SU-DHL-6 (cell line): ENCODE measurements at regions not wholly inside any gene's neighbourhood (a gene's known extent, or its start where the extent isn't known, plus 50 kb on each side); places are given as distances from the start of the nearest gene placed in this dataset.

Experiments
- EZH2phosphoT487 ChIP-seq: fragments of 200-600 bp; sonication (generic), shearing (Covaris generic); conservative IDR thresholded peaks from 2 replicates; pipeline ENCODE4 v1.6.1; 2018; ENCODE audit warnings: mild to moderate bottlenecking, antibody characterized with exemption, low read length, moderate library complexity, mixed read lengths
- TF ChIP-seq, protein P1 (sequence below): fragments of 200-600 bp; sonication (generic); IDR thresholded peaks from one replicate; pipeline ENCODE4 v1.5.1; 2017; ENCODE audit warnings: antibody characterized with exemption, mild to moderate bottlenecking, low read length, moderate library complexity; ENCODE audit not compliant: insufficient read depth, poor library complexity, severe bottlenecking

DNA sequence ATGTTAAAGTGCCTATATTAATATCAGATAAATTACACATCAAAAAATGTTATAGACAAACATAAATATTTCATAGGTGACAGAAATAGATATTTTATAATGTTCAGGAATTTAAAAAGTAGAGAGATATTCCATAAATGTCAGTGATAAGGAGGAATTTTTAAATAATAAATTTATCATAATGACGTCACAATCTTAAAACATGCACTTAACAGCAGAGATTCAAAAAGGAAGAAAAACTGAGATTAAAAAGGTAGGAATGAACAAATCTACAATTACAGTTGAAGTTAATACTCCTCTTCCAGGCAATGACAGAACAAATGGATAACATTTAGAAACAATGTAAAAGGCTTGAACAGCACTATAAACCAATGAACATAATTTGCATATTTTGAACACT is 345.4 kb upstream of the NOX3 start:
- TF ChIP-seq, protein P1, sequence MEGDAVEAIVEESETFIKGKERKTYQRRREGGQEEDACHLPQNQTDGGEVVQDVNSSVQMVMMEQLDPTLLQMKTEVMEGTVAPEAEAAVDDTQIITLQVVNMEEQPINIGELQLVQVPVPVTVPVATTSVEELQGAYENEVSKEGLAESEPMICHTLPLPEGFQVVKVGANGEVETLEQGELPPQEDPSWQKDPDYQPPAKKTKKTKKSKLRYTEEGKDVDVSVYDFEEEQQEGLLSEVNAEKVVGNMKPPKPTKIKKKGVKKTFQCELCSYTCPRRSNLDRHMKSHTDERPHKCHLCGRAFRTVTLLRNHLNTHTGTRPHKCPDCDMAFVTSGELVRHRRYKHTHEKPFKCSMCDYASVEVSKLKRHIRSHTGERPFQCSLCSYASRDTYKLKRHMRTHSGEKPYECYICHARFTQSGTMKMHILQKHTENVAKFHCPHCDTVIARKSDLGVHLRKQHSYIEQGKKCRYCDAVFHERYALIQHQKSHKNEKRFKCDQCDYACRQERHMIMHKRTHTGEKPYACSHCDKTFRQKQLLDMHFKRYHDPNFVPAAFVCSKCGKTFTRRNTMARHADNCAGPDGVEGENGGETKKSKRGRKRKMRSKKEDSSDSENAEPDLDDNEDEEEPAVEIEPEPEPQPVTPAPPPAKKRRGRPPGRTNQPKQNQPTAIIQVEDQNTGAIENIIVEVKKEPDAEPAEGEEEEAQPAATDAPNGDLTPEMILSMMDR: no peak
- no peak for TF ChIP-seq EZH2phosphoT487
